Vagina (tissue), 2 donors: ENCODE measurements at regions not wholly inside any gene's neighbourhood (a gene's known extent, or its start where the extent isn't known, plus 50 kb on each side); places are given as distances from the start of the nearest gene placed in this dataset.

Source experiments
- CTCF ChIP-seq, 3 experiments: fragments of 450-650 bp in 2 of 3; fragments of 200-600 bp in 1 of 3; sonication (generic) in 1 of 3; IDR thresholded peaks; one replicate each; pipeline ENCODE4 v1.5.1; 2017 to 2019; ENCODE audit warnings: antibody characterized with exemption in 3 of 3, mild to moderate bottlenecking in 2 of 3, moderate library complexity in 2 of 3
- POLR2A ChIP-seq, 2 donors: fragments of 450-650 bp; IDR thresholded peaks; one replicate each; pipeline ENCODE4 v1.6.1; 2017; ENCODE audit warnings: antibody characterized with exemption in 2 of 2, mild to moderate bottlenecking in 2 of 2, moderate library complexity in 2 of 2

GRCh38 chr9:79023134-79023580 is 548.6 kb upstream of the TLE4 start:
- no peak for TF ChIP-seq CTCF (IDR thresholded peaks at IDR 0.05)
- no peak for TF ChIP-seq POLR2A (IDR thresholded peaks at IDR 0.05)
